Neural cell (in vitro differentiated cells): ENCODE measurements at regions not wholly inside any gene's neighbourhood (a gene's known extent, or its start where the extent isn't known, plus 50 kb on each side); places are given as distances from the start of the nearest gene placed in this dataset.

Experiments used
- H2AFZ ChIP-seq: fragments of 200-600, 300-800 bp; sonication (generic), shearing (Covaris generic); 2 replicates; pipeline ENCODE4 v1.6.0; 2014; ENCODE audit warnings: low read depth, mild to moderate bottlenecking, antibody characterized with exemption, low read length, moderate library complexity
- H3F3A ChIP-seq: fragments of 200-600 bp; shearing (Covaris generic); 2 replicates; pipeline ENCODE4 v1.6.1; 2016; ENCODE audit warnings: mild to moderate bottlenecking, moderate library complexity, mixed read lengths, antibody characterized with exemption, low read length; ENCODE audit not compliant: insufficient read depth, poor library complexity, severe bottlenecking
- H3K27ac ChIP-seq: fragments of 200-600, 300-800 bp; sonication (generic), shearing (Covaris generic); 2 replicates; pipeline ENCODE4 v1.5.1; 2014; ENCODE audit warnings: mild to moderate bottlenecking, low read length, moderate library complexity
- H3K27me3 ChIP-seq: fragments of 300-800, 200-600 bp; sonication (generic), shearing (Covaris generic); 2 replicates; pipeline ENCODE4 v1.6.0; 2014; ENCODE audit warnings: mild to moderate bottlenecking, low read depth, low read length, moderate library complexity; ENCODE audit not compliant: insufficient read depth
- H3K36me3 ChIP-seq: fragments of 300-800, 200-600 bp; sonication (generic), shearing (Covaris generic); 2 replicates; pipeline ENCODE4 v1.5.1; 2014; ENCODE audit warnings: mild to moderate bottlenecking, antibody characterized with exemption, low read length, moderate library complexity; ENCODE audit not compliant: insufficient read depth
- H3K4me2 ChIP-seq: fragments of 300-800, 200-600 bp; sonication (generic), shearing (Covaris generic); 2 replicates; pipeline ENCODE4 v1.6.0; 2014; ENCODE audit warnings: mild to moderate bottlenecking, low read length
- H3K4me3 ChIP-seq: fragments of 300-800, 200-600 bp; sonication (generic), shearing (Covaris generic); 2 replicates; pipeline ENCODE4 v1.5.1; 2014; ENCODE audit warnings: mild to moderate bottlenecking, low read length, moderate library complexity
- H3K79me2 ChIP-seq: fragments of 200-600 bp; shearing (Covaris generic); replicated peaks from 2 replicates; pipeline ENCODE4 v1.6.0; 2014; ENCODE audit warnings: mild to moderate bottlenecking, low read length, moderate library complexity; ENCODE audit not compliant: insufficient read depth
- H3K9ac ChIP-seq: fragments of 300-800, 200-600 bp; sonication (generic), shearing (Covaris generic); 2 replicates; pipeline ENCODE4 v1.6.1; 2016; ENCODE audit warnings: mild to moderate bottlenecking, low read length, mixed read lengths
- H3K9me2 ChIP-seq: fragments of 200-600 bp; shearing (Covaris generic); 2 replicates; pipeline ENCODE4 v1.6.1; 2016; ENCODE audit warnings: mild to moderate bottlenecking, low read length, mixed read lengths; ENCODE audit not compliant: insufficient read depth
- H3K9me3 ChIP-seq: fragments of 200-600, 300-800 bp; sonication (generic), shearing (Covaris generic); 2 replicates; pipeline ENCODE4 v1.6.1; 2016; ENCODE audit warnings: mild to moderate bottlenecking, mixed run types, low read length, moderate library complexity, mixed read lengths
- H4K20me1 ChIP-seq: fragments of 200-600 bp; shearing (Covaris generic); 2 replicates; pipeline ENCODE4 v1.6.1; 2016; ENCODE audit warnings: mild to moderate bottlenecking, mixed run types; ENCODE audit not compliant: insufficient read depth
- EP300 ChIP-seq: fragments of 450-650 bp; conservative IDR thresholded peaks from 2 replicates; pipeline ENCODE4 v1.6.1; 2014; ENCODE audit warnings: antibody characterized with exemption, mild to moderate bottlenecking, moderate library complexity; ENCODE audit not compliant: poor library complexity, severe bottlenecking
- EZH2 ChIP-seq: fragments of 200-600, 300-800 bp; shearing (Covaris generic), sonication (generic); IDR thresholded peaks from 2 replicates; pipeline ENCODE4 v1.6.1; 2014; ENCODE audit warnings: antibody characterized with exemption, low read length, borderline replicate concordance, mild to moderate bottlenecking; ENCODE audit not compliant: insufficient read depth, poor library complexity, severe bottlenecking
- MXI1 ChIP-seq: fragments of 450-650 bp; conservative IDR thresholded peaks from 2 replicates; pipeline ENCODE4 v1.6.1; 2014; ENCODE audit warnings: antibody characterized with exemption, mild to moderate bottlenecking; ENCODE audit not compliant: poor library complexity, severe bottlenecking
- POLR2AphosphoS5 ChIP-seq: IDR thresholded peaks from 2 replicates; pipeline ENCODE4 v1.6.1; 2012
- RAD21 ChIP-seq: fragments of 450-650 bp; conservative IDR thresholded peaks from 2 replicates; pipeline ENCODE4 v1.6.1; 2014; ENCODE audit warnings: antibody characterized with exemption, mild to moderate bottlenecking, moderate library complexity
- SMC3 ChIP-seq: fragments of 450-650 bp; conservative IDR thresholded peaks from 2 replicates; pipeline ENCODE4 v1.6.1; 2014; ENCODE audit warnings: antibody characterized with exemption, mild to moderate bottlenecking, moderate library complexity; ENCODE audit not compliant: poor library complexity
- TAF1 ChIP-seq: IDR thresholded peaks from 2 replicates; pipeline ENCODE4 v1.6.1; 2012; ENCODE audit warnings: low read depth
- TF ChIP-seq, protein P1 (sequence below): fragments of 450-650 bp; IDR thresholded peaks from 2 replicates; pipeline ENCODE4 v1.5.1; 2014; ENCODE audit warnings: antibody characterized with exemption, mild to moderate bottlenecking, moderate library complexity; ENCODE audit not compliant: poor library complexity, severe bottlenecking
- TF ChIP-seq, protein P2 (sequence below): IDR thresholded peaks from 2 replicates; pipeline ENCODE4 v1.6.1; 2012; ENCODE audit warnings: borderline replicate concordance

- Histone ChIP-seq H3K9me3 (no peaks in the 10 kb centered on the region), H3K36me3 (no peaks in the 10 kb centered on the region), H3F3A (no peaks in the 10 kb centered on the region), H3K27me3 (no peaks in the 10 kb centered on the region), H3K9me2 (no peaks in the 10 kb centered on the region), H3K79me2 (no peaks in the 10 kb centered on the region), H4K20me1 (no peaks in the 10 kb centered on the region), H3K4me3 (no peak overlapping the region), H3K27ac (no peak overlapping the region), H3K4me2 (no peak overlapping the region), H3K9ac (no peak overlapping the region), H2AFZ (no peak overlapping the region)
- TF ChIP-seq TAF1 (no peak), MXI1 (no peak), SMC3 (no peak), EZH2 (no peak), POLR2AphosphoS5 (no peak), RAD21 (no peak), EP300 (no peak)
- TF ChIP-seq, protein P1, sequence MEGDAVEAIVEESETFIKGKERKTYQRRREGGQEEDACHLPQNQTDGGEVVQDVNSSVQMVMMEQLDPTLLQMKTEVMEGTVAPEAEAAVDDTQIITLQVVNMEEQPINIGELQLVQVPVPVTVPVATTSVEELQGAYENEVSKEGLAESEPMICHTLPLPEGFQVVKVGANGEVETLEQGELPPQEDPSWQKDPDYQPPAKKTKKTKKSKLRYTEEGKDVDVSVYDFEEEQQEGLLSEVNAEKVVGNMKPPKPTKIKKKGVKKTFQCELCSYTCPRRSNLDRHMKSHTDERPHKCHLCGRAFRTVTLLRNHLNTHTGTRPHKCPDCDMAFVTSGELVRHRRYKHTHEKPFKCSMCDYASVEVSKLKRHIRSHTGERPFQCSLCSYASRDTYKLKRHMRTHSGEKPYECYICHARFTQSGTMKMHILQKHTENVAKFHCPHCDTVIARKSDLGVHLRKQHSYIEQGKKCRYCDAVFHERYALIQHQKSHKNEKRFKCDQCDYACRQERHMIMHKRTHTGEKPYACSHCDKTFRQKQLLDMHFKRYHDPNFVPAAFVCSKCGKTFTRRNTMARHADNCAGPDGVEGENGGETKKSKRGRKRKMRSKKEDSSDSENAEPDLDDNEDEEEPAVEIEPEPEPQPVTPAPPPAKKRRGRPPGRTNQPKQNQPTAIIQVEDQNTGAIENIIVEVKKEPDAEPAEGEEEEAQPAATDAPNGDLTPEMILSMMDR, result no peak
- TF ChIP-seq, protein P2, sequence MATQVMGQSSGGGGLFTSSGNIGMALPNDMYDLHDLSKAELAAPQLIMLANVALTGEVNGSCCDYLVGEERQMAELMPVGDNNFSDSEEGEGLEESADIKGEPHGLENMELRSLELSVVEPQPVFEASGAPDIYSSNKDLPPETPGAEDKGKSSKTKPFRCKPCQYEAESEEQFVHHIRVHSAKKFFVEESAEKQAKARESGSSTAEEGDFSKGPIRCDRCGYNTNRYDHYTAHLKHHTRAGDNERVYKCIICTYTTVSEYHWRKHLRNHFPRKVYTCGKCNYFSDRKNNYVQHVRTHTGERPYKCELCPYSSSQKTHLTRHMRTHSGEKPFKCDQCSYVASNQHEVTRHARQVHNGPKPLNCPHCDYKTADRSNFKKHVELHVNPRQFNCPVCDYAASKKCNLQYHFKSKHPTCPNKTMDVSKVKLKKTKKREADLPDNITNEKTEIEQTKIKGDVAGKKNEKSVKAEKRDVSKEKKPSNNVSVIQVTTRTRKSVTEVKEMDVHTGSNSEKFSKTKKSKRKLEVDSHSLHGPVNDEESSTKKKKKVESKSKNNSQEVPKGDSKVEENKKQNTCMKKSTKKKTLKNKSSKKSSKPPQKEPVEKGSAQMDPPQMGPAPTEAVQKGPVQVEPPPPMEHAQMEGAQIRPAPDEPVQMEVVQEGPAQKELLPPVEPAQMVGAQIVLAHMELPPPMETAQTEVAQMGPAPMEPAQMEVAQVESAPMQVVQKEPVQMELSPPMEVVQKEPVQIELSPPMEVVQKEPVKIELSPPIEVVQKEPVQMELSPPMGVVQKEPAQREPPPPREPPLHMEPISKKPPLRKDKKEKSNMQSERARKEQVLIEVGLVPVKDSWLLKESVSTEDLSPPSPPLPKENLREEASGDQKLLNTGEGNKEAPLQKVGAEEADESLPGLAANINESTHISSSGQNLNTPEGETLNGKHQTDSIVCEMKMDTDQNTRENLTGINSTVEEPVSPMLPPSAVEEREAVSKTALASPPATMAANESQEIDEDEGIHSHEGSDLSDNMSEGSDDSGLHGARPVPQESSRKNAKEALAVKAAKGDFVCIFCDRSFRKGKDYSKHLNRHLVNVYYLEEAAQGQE, result no peak
Observed at GRCh38 chr10:31129880-31130405, 98.3 kb upstream of the ZNF438 start.

GRCh38 chr10:31130406-31130805 is 98.7 kb upstream of the ZNF438 start:
- H3K4me3 ChIP-seq, result no peak overlapping the region
- H3K9ac ChIP-seq, result no peak overlapping the region
- H4K20me1 ChIP-seq, result no peaks in the 10 kb centered on the region
- H3F3A ChIP-seq, result no peaks in the 10 kb centered on the region
- no peaks in the 10 kb centered on the region for H3K9me2 ChIP-seq
- H3K27ac ChIP-seq, result no peak overlapping the region
- H3K36me3 ChIP-seq, result no peaks in the 10 kb centered on the region
- no peaks in the 10 kb centered on the region for H3K27me3 ChIP-seq
- H2AFZ ChIP-seq, result no peak overlapping the region
- no peaks in the 10 kb centered on the region for H3K79me2 ChIP-seq
- TF ChIP-seq TAF1, result no peak
- TF ChIP-seq EZH2, result no peak
- no peak overlapping the region for H3K4me2 ChIP-seq
- H3K9me3 ChIP-seq, result no peaks in the 10 kb centered on the region

DNA sequence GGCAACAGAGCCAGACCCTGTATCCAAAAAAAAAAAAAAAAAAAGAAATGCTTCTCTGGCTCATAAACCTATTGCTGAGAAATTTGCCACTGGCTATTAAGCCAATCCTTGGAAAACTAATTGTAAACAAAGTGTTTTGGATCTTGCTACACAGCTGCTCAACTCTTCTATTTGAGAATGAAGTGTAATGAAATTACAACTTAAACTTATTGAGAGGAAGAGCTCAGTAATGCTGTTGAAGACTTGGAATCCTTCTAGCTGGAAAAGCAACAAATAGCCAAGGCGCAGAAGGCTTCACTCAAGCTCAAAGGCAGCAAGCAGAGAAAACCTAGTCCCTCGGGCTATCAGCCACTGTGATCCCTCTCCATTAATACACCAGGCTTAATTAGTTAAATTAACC is 99.6 kb upstream of the ZNF438 start:
- Histone ChIP-seq H3K4me2 (no peak overlapping the region), H3K9me3 (no peaks in the 10 kb centered on the region), H3K27ac (no peak overlapping the region), H3F3A (no peaks in the 10 kb centered on the region), H3K9ac (no peak overlapping the region), H3K36me3 (no peaks in the 10 kb centered on the region), H3K9me2 (no peaks in the 10 kb centered on the region), H2AFZ (no peak overlapping the region), H4K20me1 (no peaks in the 10 kb centered on the region), H3K4me3 (no peak overlapping the region), H3K27me3 (no peaks in the 10 kb centered on the region), H3K79me2 (no peaks in the 10 kb centered on the region)
- TF ChIP-seq EP300 (no peak), POLR2AphosphoS5 (no peak), MXI1 (no peak)
